HG02840 (cell line): ENCODE measurements at regions not wholly inside any gene's neighbourhood (a gene's known extent, or its start where the extent isn't known, plus 50 kb on each side); places are given as distances from the start of the nearest gene placed in this dataset.

Experiments
- ATAC-seq: cut with Tn5 transposase; IDR thresholded peaks from one replicate; pipeline ENCODE4 v1.9.1; 2021; ENCODE audit warnings: mild to moderate bottlenecking, moderate library complexity, moderate number of reproducible peaks; ENCODE audit not compliant: unreplicated experiment, low FRiP score

GRCh38 chr2:128399690-128400291 is 81.1 kb upstream of the HS6ST1 start:
- no peak for ATAC-seq

GRCh38 chr2:128401680-128402079 is 83.0 kb upstream of the HS6ST1 start:
- no peak for ATAC-seq

GRCh38 chr2:128402911-128403670 is 84.4 kb upstream of the HS6ST1 start:
- no peak for ATAC-seq

- ATAC-seq, result no peak
These were observed 85.4 kb upstream of the HS6ST1 start for GRCh38 chr2:128403814-128404708.

- ATAC-seq, result no peak
These were observed 86.2 kb upstream of the HS6ST1 start for GRCh38 chr2:128404709-128405466.

GRCh38 chr2:128405467-128405900 is 86.8 kb upstream of the HS6ST1 start:
- no peak for ATAC-seq

- ATAC-seq, result no peak
These were observed 87.4 kb upstream of the HS6ST1 start for GRCh38 chr2:128405981-128406613.

- ATAC-seq, result no peak
These were observed 88.3 kb upstream of the HS6ST1 start for GRCh38 chr2:128406736-128407554.

- ATAC-seq, result no peak
These were observed 90.0 kb upstream of the HS6ST1 start for GRCh38 chr2:128408349-128409305.

GRCh38 chr2:128409326-128410034 is 90.8 kb upstream of the HS6ST1 start:
- no peak for ATAC-seq

GRCh38 chr2:128410035-128410757 is 91.5 kb upstream of the HS6ST1 start:
- no peak for ATAC-seq

- no peak for ATAC-seq
These were observed 92.1 kb upstream of the HS6ST1 start for GRCh38 chr2:128410758-128411215.

GRCh38 chr2:128411431-128411830 is 92.8 kb upstream of the HS6ST1 start:
- ATAC-seq, result no peak

- no peak for ATAC-seq
These were observed 93.7 kb upstream of the HS6ST1 start for GRCh38 chr2:128412181-128412871.

- ATAC-seq, result no peak
These were observed 94.5 kb upstream of the HS6ST1 start for GRCh38 chr2:128413014-128413717.
